ENCODE measurements at regions not wholly inside any gene's neighbourhood (a gene's known extent, or its start where the extent isn't known, plus 50 kb on each side); places are given as distances from the start of the nearest gene placed in this dataset.
A peak's percentile ranks its signal among the peaks of the same experiment; 100 is the strongest.

GRCh38 chr5:77924081-77924480 lies 147.9 kb upstream of the TBCA start:
- TF ChIP-seq GATA2 (IDR thresholded peaks at IDR 0.05; ENCODE audit: low read depth, low read length) (no peak), GATA3 (IDR thresholded peaks at IDR 0.05; ENCODE audit: low read depth, low read length) (no peak)

DNA sequence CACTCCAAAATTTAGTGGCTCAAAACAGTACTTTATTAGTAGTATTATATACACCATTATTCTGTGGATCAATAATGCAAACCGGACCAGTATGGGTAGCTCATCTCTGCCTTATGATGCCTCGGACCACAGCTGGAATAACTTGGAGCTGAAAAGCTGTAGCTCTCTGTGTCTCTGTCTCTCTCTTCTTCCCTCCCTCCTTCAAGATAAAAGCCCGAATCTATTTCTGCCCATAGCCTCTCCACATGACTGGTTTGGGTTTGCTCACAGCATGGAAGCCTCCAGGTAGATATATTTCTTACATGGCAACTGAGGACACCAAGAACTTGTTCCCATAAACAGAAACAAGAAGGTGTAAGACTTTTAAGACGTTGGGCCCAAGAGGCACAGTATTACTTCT lies 147.5 kb upstream of the TBCA start:
- TF ChIP-seq GATA2 (IDR thresholded peaks at IDR 0.05; ENCODE audit: low read depth, low read length) (no peak), GATA3 (IDR thresholded peaks at IDR 0.05; ENCODE audit: low read depth, low read length) (no peak)

DNA sequence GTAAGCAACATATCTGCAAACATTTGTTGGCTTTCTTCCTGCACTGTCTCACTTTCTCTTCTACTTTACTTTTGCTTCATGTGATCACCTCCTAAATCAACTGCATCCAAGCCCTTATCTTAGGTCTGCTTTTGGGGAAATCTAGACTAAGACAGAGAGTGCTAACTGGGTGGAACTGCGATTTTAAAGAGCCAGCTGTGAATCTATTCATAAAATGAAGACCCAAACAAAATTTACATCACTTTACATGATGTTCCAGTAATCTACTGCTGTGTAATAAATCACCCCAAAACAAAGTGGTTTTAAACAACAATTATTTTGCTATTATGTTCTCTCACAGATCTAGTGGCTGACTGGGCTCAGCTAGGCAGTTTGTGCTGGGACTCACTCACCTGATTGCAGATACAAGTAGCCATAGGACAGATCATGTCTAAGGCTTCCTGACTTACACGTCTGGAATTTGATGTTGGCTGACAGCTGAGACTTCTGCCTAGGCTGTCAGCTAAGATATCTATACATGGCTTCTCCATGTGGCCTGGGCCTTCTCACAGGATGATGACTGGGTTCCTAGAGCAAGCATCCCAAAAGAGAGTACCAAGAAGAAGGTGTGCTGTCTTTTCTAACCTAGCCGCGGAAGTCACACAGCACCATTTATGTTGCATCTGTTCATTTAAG lies 145.1 kb upstream of the TBCA start:
- TF ChIP-seq GATA2 (IDR thresholded peaks at IDR 0.05; ENCODE audit: low read depth, low read length): no peak
- TF ChIP-seq GATA3 (IDR thresholded peaks at IDR 0.05; ENCODE audit: low read depth, low read length): no peak

DNA sequence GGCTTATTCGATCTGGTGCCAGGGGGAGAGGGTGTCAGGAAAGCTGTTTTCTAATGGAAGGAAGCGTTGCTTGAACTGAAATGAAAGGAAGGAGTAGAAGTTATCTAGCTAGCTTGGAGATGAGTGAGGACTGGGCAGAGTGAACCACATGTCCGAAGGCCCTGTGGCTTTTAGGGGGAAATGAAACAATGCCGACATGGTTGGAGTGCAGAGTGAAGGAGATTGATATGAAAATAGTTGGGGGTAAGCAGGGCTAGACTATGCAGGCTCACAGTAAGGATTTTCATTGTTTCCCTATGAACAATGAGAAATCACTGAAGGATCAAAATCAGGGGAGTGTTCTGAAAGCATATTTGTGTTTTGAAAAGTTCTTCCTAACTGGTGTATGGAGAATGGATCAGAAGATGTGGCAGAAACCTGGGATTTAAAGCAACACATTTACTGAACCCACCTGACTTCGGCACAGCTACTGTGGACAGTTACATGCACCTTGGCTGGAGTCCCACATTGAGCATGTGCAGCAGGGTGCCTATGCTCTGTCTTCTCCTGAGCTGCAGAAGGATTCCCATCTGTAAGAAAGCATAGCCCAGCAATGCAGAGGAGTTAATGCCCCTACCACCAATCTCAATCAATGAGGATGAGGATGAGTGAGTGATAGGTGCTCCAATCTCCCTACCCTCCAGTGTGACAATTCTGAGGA lies 144.4 kb upstream of the TBCA start:
- TF ChIP-seq GATA3 (IDR thresholded peaks at IDR 0.05; ENCODE audit: low read depth, low read length): no peak
- no peak for TF ChIP-seq GATA2 (IDR thresholded peaks at IDR 0.05; ENCODE audit: low read depth, low read length)

GRCh38 chr5:77915346-77915745 lies 139.2 kb upstream of the TBCA start:
- TF ChIP-seq GATA3 (IDR thresholded peaks at IDR 0.05; ENCODE audit: low read depth, low read length) (no peak), GATA2 (IDR thresholded peaks at IDR 0.05; ENCODE audit: low read depth, low read length) (no peak)

- TF ChIP-seq GATA2 (IDR thresholded peaks at IDR 0.05; ENCODE audit: low read depth, low read length): no peak
- TF ChIP-seq GATA3 (IDR thresholded peaks at IDR 0.05; ENCODE audit: low read depth, low read length): no peak
Measured at GRCh38 chr5:77912721-77913120, 136.6 kb upstream of the TBCA start.

DNA sequence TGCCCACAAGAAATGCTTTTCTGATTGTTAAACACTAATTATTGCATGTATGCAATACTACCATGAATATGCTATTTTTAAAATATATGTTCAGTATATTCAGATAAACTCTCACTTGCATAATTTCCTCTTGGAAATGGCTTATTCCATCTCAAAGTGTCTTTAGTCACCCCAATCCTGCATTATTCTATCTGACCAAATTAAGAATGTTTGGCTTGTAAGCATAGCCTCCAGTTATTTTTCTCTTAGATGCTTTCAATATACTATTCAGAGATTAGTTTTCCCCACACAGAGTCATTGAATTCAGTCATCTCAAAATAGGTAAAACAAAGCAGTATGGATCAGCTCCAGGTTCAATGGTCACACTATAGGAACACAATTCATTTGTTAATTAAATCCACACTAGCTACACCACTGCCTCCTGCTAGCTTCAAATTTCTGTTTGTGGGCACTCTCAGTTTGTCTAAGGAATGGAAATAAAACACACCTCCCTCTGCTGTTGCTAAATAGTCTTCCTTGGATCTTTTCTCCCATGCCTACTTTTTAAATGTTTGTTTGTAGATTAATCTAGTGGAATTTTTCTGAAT lies 134.6 kb upstream of the TBCA start:
- TF ChIP-seq GATA3 (IDR thresholded peaks at IDR 0.05; ENCODE audit: low read depth, low read length): no peak
- TF ChIP-seq GATA2 (IDR thresholded peaks at IDR 0.05; ENCODE audit: low read depth, low read length): no peak

DNA sequence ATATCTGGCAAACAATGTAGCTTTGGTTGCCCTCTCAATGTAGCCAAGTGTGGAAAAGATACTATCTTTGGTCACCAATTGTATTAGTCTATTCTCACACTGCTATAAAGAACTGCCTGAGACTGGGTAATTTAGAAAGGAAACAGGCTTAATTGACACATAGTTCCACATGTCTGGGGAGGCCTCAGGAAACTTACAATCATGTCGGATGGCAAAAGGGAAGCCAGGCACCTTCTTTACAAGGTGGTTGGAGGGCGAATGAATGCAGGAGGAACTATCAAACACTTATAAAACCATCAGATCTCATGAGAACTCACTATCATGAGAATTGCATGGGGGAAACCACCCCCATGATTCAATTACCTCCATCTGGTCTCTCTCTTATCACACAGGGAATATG lies 133.1 kb upstream of the TBCA start:
- TF ChIP-seq GATA2 (IDR thresholded peaks at IDR 0.05; ENCODE audit: low read depth, low read length) (peak; percentile 56), GATA3 (IDR thresholded peaks at IDR 0.05; ENCODE audit: low read depth, low read length) (peak; percentile 52; the same call in 1 of the 2 replicates)

DNA sequence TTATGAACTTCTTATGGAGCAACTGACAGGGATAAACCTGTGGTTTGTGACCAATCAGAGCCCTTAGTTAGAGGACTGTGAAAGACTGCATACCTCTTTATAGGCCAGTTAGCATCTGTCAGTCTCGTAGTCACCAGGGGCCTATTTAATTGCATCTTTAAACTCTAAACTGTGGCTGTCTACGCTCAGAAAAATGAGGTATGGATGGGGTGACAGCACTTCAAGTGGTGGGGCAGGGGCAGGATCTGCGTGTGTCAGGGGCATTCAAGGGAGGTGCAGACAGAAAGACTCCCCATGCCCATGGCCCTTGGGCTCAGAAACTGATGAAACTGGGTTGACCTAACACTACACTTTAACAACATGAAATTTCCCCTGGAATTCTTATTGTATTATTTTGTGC lies 132.6 kb upstream of the TBCA start:
- TF ChIP-seq GATA3 (IDR thresholded peaks at IDR 0.05; ENCODE audit: low read depth, low read length) (no peak), GATA2 (IDR thresholded peaks at IDR 0.05; ENCODE audit: low read depth, low read length) (no peak)

DNA sequence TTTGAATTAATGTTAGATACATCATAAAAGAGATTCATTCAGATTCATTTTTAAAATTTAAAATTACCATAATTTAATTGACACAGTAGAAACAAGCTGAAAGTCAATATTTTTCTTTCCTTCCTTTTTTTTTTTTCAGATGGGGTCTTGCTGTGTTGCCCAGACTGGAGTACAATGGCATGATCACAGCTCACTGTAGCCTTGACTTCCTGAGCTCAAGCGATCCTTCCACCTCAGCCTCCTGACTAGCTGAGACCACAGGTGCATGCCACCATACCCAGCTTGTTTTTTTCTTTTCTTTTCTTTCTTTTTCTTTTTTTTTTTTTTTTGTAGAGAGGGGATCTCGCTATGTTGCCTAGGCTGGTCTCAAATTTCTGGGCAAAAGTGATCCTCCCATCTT lies 131.6 kb upstream of the TBCA start:
- no peak for TF ChIP-seq GATA2 (IDR thresholded peaks at IDR 0.05; ENCODE audit: low read depth, low read length)
- TF ChIP-seq GATA3 (IDR thresholded peaks at IDR 0.05; ENCODE audit: low read depth, low read length): no peak

GRCh38 chr5:77906806-77907205 lies 130.7 kb upstream of the TBCA start:
- TF ChIP-seq GATA2 (IDR thresholded peaks at IDR 0.05; ENCODE audit: low read depth, low read length): no peak
- TF ChIP-seq GATA3 (IDR thresholded peaks at IDR 0.05; ENCODE audit: low read depth, low read length): no peak

- no peak for TF ChIP-seq GATA3 (IDR thresholded peaks at IDR 0.05; ENCODE audit: low read depth, low read length)
- TF ChIP-seq GATA2 (IDR thresholded peaks at IDR 0.05; ENCODE audit: low read depth, low read length): no peak
Measured at GRCh38 chr5:77904362-77904761, 128.2 kb upstream of the TBCA start.

DNA sequence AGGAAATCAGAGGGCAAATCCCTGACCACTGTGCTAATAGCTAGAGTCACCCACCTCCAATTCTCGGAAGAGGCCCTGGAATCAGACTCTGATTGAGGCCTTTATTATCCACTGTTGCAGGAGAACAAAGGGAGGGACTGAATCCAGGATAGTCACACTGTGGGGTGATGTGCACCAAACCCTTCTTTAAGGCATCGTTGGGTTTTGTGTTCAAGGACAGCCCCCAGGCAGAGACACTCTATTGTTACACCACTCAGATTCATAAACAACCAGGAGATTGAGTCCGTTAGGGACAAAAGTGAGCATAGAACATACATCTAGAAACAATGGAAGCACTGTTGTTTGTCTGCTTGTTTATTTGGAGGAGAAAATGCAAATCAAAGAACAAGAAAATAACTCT lies 124.6 kb upstream of the TBCA start:
- TF ChIP-seq GATA3 (IDR thresholded peaks at IDR 0.05; ENCODE audit: low read depth, low read length): no peak
- TF ChIP-seq GATA2 (IDR thresholded peaks at IDR 0.05; ENCODE audit: low read depth, low read length): no peak

DNA sequence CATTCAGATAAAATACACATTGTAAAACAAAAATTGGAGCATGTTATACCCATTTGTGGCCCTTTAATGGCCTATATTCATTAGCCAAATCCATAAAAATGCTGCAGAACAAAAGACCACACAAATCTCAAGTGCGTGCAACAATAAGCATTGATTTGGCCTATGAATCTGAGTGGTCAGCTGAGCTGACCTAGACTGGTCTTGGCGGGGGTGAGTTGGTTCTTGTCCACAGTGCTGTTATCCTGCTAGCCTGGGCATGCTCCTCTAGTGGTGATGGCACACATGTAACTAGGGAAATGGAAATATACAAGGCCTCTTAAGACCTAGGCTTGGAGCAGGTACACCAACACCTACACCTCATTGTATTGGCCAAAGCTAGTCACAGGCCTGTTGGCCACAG lies 122.2 kb upstream of the TBCA start:
- no peak for TF ChIP-seq GATA3 (IDR thresholded peaks at IDR 0.05; ENCODE audit: low read depth, low read length)
- no peak for TF ChIP-seq GATA2 (IDR thresholded peaks at IDR 0.05; ENCODE audit: low read depth, low read length)

DNA sequence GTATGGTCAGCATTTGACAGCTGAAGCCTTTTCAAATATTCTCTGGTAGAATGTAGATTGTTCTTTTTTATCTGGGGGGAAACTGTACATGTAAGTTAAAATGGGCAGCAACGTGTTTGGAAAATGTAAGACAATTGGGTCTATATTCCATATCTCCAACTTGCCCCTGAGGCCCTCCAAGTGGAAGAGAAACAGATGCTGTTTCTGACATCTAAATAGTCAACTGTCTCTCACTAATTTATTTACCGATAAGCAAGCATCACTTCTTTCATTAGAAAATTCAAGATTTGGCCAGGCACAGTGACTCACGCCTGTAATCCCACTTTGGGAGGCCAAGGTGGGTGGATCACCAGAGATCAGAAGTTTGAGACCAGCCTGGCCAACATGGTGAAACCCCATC lies 120.2 kb upstream of the TBCA start:
- TF ChIP-seq GATA3 (IDR thresholded peaks at IDR 0.05; ENCODE audit: low read depth, low read length): no peak
- peak; percentile 44; the same call in 1 of the 2 replicates for TF ChIP-seq GATA2 (IDR thresholded peaks at IDR 0.05; ENCODE audit: low read depth, low read length)

Measured in SH-SY5Y (cell line).